Thymus (tissue), 11 donors: ENCODE measurements at regions not wholly inside any gene's neighbourhood (a gene's known extent, or its start where the extent isn't known, plus 50 kb on each side); places are given as distances from the start of the nearest gene placed in this dataset.

Experiments used
- DNase-seq, 9 donors: peaks; one replicate each; pipeline ENCODE4 v3.0.0-alpha.2; 2013; ENCODE audit warnings: low spot score in 9 of 9, low read depth in 6 of 9, missing footprints in 1 of 9
- H3K27ac ChIP-seq, 2 donors: one replicate each; pipeline ENCODE4 v1.5.1; 2013; ENCODE audit warnings: control low read depth in 1 of 2, low read depth in 1 of 2, low read length in 1 of 2, mild to moderate bottlenecking in 1 of 2, moderate library complexity in 1 of 2
- H3K27me3 ChIP-seq, 2 donors: one replicate each; pipeline ENCODE4 v1.5.1; 2013; ENCODE audit warnings: low read length in 1 of 2; ENCODE audit not compliant: control insufficient read depth in 2 of 2, insufficient read depth in 1 of 2
- H3K36me3 ChIP-seq, 2 donors: one replicate each; pipeline ENCODE4 v1.5.1; 2013; ENCODE audit warnings: low read length in 1 of 2, mild to moderate bottlenecking in 1 of 2, moderate library complexity in 1 of 2; ENCODE audit not compliant: control insufficient read depth in 2 of 2, insufficient read depth in 2 of 2
- H3K4me1 ChIP-seq, 2 donors: one replicate each; pipeline ENCODE4 v1.5.1; 2013; ENCODE audit warnings: low read length in 2 of 2; ENCODE audit not compliant: control insufficient read depth in 2 of 2, insufficient read depth in 2 of 2
- H3K4me3 ChIP-seq, 2 donors: one replicate each; pipeline ENCODE4 v1.5.1; 2013; ENCODE audit warnings: low read length in 2 of 2, control low read depth in 1 of 2, mild to moderate bottlenecking in 1 of 2
- H3K9me3 ChIP-seq, 2 donors: one replicate each; pipeline ENCODE4 v1.5.1; 2013; ENCODE audit warnings: low read length in 1 of 2, mild to moderate bottlenecking in 1 of 2; ENCODE audit not compliant: control insufficient read depth in 2 of 2, insufficient read depth in 1 of 2
- WGBS: extraction: QIAGEN DNeasy Blood & Tissue Kit; methylation state at CpG from one replicate; pipeline ENCODE4 v1.1.7; 2013; 5-methylcytosine and 5-hydroxymethylcytosine counted together
- donor health status: healthy.

DNA sequence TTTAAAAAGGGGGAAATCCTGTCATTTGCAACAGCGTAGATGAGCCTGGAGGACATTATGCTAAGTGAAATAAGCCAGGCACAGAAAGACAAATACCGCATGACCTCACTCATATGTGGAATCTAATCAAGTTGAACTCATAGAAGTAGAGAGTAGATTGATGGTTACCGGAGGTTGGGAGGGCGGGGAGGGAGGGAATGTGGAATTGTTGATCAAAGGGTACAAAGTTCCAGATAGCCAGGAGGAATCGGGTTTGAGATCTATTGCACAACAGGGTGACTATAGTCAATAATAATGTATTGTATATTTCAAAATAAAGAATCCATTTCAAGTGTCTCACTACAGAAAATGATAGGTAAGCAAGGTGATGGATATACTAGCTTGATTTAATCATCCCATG lies 393.2 kb downstream of the BCOR start:
- 98% methylated on average over 5 of the region's 5 CpGs for WGBS
- no peaks in the 10 kb centered on the region for H3K36me3 ChIP-seq
- no peaks in the 10 kb centered on the region for H3K4me1 ChIP-seq
- no peak for DNase-seq
- no peaks in the 10 kb centered on the region for H3K27me3 ChIP-seq
- no peak overlapping the region for H3K4me3 ChIP-seq
- H3K27ac ChIP-seq = no peak overlapping the region
- H3K9me3 ChIP-seq = no peaks in the 10 kb centered on the region

DNA sequence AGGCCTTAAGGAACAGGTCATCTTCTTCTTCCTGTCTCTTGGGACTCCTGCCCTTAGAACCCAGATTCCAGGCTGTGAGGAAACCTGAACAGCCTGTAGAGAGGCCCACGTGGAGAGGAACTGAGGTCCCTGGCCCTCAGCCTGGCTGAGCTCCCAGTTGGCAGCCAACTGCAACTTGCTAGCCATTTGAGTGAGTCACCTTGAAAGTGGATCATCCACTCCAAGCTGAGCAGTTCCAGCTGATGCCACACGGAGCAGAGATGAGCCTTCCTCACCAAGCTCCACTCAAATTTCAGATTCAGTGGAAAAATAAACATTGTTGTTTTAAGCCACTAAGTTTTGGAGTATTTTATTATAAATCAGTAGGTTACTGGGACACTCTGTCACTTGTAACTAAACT lies 392.5 kb downstream of the BCOR start:
- WGBS = 82% methylated on average over 2 of the region's 2 CpGs
- Histone ChIP-seq H3K9me3 (no peaks in the 10 kb centered on the region), H3K4me1 (no peaks in the 10 kb centered on the region), H3K27me3 (no peaks in the 10 kb centered on the region), H3K4me3 (no peak overlapping the region), H3K27ac (no peak overlapping the region), H3K36me3 (no peaks in the 10 kb centered on the region)
- no peak for DNase-seq

DNA sequence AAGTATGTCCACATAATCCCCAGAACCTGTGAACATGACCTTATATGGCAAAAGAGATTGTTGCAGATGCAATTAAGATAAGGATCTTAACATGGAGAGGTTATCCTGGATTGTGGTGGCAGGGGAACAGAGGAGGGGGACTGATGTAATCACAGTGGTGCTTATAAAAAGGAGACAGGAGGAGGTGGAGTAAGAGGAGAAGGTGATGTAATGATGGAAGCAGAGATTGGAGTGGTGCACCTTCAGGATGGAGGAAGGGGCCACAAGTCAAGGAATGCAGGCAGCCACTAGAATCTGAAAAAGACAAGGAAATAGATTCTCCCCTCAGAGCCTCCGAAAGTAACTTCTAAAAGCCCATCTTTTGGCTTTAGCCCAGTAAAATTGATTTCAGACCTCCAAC lies 388.4 kb downstream of the BCOR start:
- Histone ChIP-seq H3K27me3 (no peaks in the 10 kb centered on the region), H3K9me3 (no peaks in the 10 kb centered on the region), H3K4me3 (no peak overlapping the region), H3K36me3 (no peaks in the 10 kb centered on the region), H3K4me1 (no peaks in the 10 kb centered on the region), H3K27ac (no peak overlapping the region)
- 96% methylated on average over 1 of the region's 1 CpG for WGBS
- DNase-seq = no peak

DNA sequence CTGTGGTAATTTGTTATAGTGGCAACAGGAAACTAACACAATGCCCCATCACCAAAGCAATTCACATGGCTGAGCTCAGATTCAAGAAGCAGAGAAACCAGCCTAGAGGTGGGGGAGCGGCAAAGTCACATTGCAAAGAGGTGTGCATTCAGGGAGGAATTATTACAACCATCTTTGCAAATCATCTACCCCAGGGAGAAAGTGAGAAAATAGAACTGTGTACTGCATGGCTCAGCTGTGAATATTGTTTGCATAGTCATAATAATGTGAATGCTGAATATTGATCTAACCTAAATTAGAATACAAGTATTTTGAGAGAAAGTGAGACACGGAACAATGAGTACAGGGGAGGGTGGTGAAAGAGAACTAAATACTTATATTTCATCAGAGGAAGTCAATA lies 387.9 kb downstream of the BCOR start:
- 100% methylated on average over 2 of the region's 2 CpGs for WGBS
- Histone ChIP-seq H3K27me3 (no peaks in the 10 kb centered on the region), H3K4me3 (no peak overlapping the region), H3K4me1 (no peaks in the 10 kb centered on the region), H3K27ac (no peak overlapping the region), H3K36me3 (no peaks in the 10 kb centered on the region), H3K9me3 (no peaks in the 10 kb centered on the region)
- no peak for DNase-seq

DNA sequence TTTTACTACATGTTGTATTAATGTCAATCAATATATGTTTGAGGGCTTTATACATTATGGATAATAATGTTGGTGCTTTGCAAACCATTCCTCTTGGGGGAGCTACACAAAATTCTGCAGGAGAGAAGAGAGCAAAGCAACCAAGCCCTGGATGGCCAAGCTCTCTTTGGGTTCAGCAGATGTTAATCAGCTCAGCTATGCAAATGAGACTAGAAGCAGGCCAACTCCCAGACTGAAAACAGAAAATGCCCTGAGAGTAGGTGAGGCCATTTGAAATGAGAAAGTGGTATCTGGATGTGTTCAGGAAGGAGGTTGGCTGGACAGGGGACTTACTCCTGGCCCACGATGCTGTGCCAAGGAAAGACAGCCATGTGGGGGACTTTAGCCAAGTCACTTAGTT lies 387.0 kb downstream of the BCOR start:
- H3K9me3 ChIP-seq = no peaks in the 10 kb centered on the region
- WGBS = 86% methylated on average over 1 of the region's 1 CpG
- DNase-seq = no peak

DNA sequence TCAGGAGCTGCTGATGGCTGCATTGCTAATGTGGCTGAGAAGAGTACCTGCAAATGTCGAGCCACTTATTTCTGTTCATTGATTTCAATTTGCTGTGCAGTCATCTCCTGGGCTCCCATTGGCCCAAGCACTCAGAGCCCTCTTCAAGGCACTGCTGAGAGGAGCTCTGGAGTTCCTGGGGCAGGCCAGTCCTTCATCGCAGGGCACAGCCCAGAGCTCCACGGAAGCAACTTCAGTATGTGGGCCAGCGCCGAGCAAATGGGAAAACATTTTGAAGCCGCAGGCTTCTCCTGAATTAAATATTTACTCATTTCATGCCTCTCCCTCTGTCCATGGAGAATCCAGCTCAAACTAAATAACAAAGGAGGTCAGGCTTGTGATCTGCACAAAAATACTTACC lies 383.3 kb downstream of the BCOR start:
- Histone ChIP-seq H3K36me3 (no peaks in the 10 kb centered on the region), H3K9me3 (no peaks in the 10 kb centered on the region), H3K27ac (no peak overlapping the region), H3K4me1 (no peaks in the 10 kb centered on the region), H3K4me3 (no peak overlapping the region), H3K27me3 (no peaks in the 10 kb centered on the region)
- WGBS = 96% methylated on average over 6 of the region's 6 CpGs
- no peak for DNase-seq

More for the DNA sequence above, 387.0 kb downstream of the BCOR start:
- Histone ChIP-seq H3K27me3 (no peaks in the 10 kb centered on the region), H3K36me3 (no peaks in the 10 kb centered on the region), H3K27ac (no peak overlapping the region), H3K4me3 (no peak overlapping the region), H3K4me1 (no peaks in the 10 kb centered on the region)

DNA sequence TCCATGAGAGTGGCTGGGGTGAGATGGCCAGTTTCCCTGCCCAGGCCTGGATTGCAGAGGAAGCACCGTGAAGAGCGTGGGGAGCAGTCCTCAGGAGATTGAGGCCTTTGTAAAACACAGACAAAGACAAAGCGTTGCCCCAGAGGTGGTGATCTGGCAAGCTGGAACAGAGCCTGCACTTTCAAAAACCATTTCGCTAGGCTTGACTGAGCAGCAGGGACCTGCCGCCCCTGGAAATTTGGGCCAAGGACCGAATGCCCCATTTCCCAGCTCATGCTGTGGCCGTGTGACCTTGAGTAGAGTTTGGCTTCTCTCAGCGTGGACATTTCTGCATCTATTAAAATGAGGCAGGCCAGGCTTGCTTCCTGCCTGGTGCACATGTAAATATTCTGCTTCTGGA lies 381.4 kb downstream of the BCOR start:
- DNase-seq = no peak
- Histone ChIP-seq H3K4me3 (no peak overlapping the region), H3K27me3 (no peaks in the 10 kb centered on the region), H3K27ac (no peak overlapping the region), H3K9me3 (no peaks in the 10 kb centered on the region), H3K4me1 (no peaks in the 10 kb centered on the region), H3K36me3 (no peaks in the 10 kb centered on the region)
- 96% methylated on average over 8 of the region's 8 CpGs for WGBS

DNA sequence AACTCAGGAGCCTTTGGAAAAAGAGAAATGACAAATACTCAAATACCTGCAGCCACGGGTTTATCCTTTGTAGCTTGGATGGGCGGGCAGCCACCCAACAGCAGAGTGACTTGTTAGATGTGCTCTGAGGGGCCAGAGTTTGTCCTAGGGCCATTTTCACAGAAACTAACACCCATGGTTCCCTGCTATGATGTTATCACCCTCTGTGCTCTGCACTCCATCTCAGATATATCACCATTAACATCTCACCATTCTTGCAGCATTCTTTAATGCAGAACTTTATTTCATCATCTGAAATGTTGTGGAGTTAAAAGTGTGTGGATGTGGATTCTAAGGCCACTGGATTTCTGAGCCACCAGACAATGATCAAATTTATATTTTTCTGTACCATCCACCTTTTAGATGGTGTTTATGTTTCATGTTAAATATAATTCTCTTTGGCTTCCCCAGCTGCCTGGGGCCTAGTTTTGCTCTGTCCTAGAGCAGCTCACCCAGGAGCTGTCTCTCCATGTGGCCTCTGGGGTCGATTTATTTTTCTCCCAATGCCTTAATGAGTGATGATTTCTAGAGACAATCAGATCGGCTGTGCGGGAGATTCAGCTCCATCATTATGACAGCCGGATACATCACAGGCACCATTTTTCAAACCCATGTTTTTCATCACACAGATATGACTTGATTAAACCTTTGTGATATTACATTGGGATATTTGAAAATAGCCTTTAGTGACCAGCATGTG lies 380.8 kb downstream of the BCOR start:
- H3K4me3 ChIP-seq = no peak overlapping the region
- WGBS = 94% methylated on average over 6 of the region's 6 CpGs
- no peaks in the 10 kb centered on the region for H3K4me1 ChIP-seq
- no peak overlapping the region for H3K27ac ChIP-seq
- no peak for DNase-seq
- no peaks in the 10 kb centered on the region for H3K9me3 ChIP-seq
- H3K27me3 ChIP-seq = no peaks in the 10 kb centered on the region
- no peaks in the 10 kb centered on the region for H3K36me3 ChIP-seq

DNA sequence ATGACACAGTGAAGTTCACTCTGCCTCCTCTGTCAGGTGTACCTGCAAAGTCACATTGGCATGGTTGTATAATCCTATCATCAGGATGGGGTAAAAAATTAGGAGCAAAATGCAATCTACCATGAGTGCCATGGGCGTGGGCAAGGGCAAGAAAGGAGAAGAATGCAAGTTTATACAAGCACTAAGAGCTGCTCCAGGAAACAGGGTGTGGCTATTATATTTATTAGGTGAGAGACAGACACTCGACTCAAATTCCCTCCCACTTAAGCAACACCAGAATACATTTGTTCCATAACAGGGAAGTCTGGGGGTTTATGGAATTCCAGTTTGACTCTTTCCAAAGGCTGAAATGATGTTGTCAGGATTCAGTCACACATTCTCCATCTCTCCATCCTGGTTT lies 378.8 kb downstream of the BCOR start:
- Histone ChIP-seq H3K36me3 (no peaks in the 10 kb centered on the region), H3K9me3 (no peaks in the 10 kb centered on the region), H3K27me3 (no peaks in the 10 kb centered on the region), H3K4me1 (no peaks in the 10 kb centered on the region), H3K4me3 (no peak overlapping the region), H3K27ac (no peak overlapping the region)
- no peak for DNase-seq
- 69% methylated on average over 2 of the region's 2 CpGs for WGBS
